OCI-LY7 (cell line): ENCODE measurements at regions not wholly inside any gene's neighbourhood (a gene's known extent, or its start where the extent isn't known, plus 50 kb on each side); places are given as distances from the start of the nearest gene placed in this dataset.
"Not testable (repeated sequence)": the region's sequence is repeated elsewhere in the genome, so short reads cannot be mapped to it uniquely, and the experiment has no call there.

Experiments
- BruUV-seq: library from RNA; stranded (reverse); fragments of 400-500 nt; replicated peaks from 2 replicates; lab custom pipeline; 2021; lab: Mats Ljungman, UMichigan
- CTCF ChIA-PET: fragments of 300-600 bp; sonication (Branson Sonifier 250); formaldehyde crosslinking; loops from one replicate; lab custom pipeline; 2022; ENCODE audit warnings: antibody characterized with exemption; ENCODE audit not compliant: unreplicated experiment; lab: Charles Lee
- POLR2A ChIA-PET: fragments of 300-600 bp; sonication (Branson Sonifier 250); formaldehyde crosslinking; loops from one replicate; lab custom pipeline; 2022; ENCODE audit warnings: antibody characterized with exemption; lab: Charles Lee
- DNase-seq: peaks from one replicate; pipeline ENCODE4 v3.0.0-alpha.2; 2015; ENCODE audit warnings: low spot score
- H2AFZ ChIP-seq: fragments of 200-600 bp; sonication (generic), shearing (Covaris generic); 2 replicates; pipeline ENCODE4 v1.6.1; 2014; ENCODE audit warnings: mild to moderate bottlenecking, antibody characterized with exemption, low read length, moderate library complexity
- H3K27ac ChIP-seq: fragments of 200-600 bp; sonication (generic); 2 replicates; pipeline ENCODE4 v1.5.1; 2014; ENCODE audit warnings: mixed run types, low read depth, mild to moderate bottlenecking, moderate library complexity, low read length, inconsistent platforms; ENCODE audit not compliant: poor library complexity, severe bottlenecking
- H3K36me3 ChIP-seq: fragments of 200-600 bp; sonication (generic); 2 replicates; pipeline ENCODE4 v1.6.1; 2014; ENCODE audit warnings: mild to moderate bottlenecking, antibody characterized with exemption, low read length, moderate library complexity, mixed read lengths; ENCODE audit not compliant: insufficient read depth
- H3K4me1 ChIP-seq: fragments of 200-600 bp; sonication (generic); 2 replicates; pipeline ENCODE4 v1.5.1; 2014; ENCODE audit warnings: mild to moderate bottlenecking, low read length; ENCODE audit not compliant: insufficient read depth, poor library complexity, severe bottlenecking
- H3K4me2 ChIP-seq: fragments of 200-600 bp; sonication (generic); 2 replicates; pipeline ENCODE4 v1.6.1; 2014; ENCODE audit warnings: mild to moderate bottlenecking, low read length
- H3K4me3 ChIP-seq: fragments of 200-600 bp; sonication (generic); 2 replicates; pipeline ENCODE4 v1.5.1; 2014; ENCODE audit warnings: mild to moderate bottlenecking, low read depth, low read length; ENCODE audit not compliant: poor library complexity, severe bottlenecking
- H3K79me2 ChIP-seq: fragments of 200-600 bp; sonication (generic); 2 replicates; pipeline ENCODE4 v1.6.1; 2016; ENCODE audit warnings: low read depth, mild to moderate bottlenecking, low read length, moderate library complexity, mixed read lengths; ENCODE audit not compliant: insufficient read depth
- H3K9me2 ChIP-seq: fragments of 200-600 bp; sonication (generic); 2 replicates; pipeline ENCODE4 v1.6.1; 2016; ENCODE audit warnings: mild to moderate bottlenecking, low read length, mixed read lengths; ENCODE audit not compliant: insufficient read depth
- H3K9me3 ChIP-seq: fragments of 200-600 bp; sonication (generic); 2 replicates; pipeline ENCODE4 v1.6.1; 2014; ENCODE audit warnings: mild to moderate bottlenecking, mixed run types, low read length, mixed read lengths
- H4K20me1 ChIP-seq: fragments of 200-600 bp; sonication (generic); 2 replicates; pipeline ENCODE4 v1.6.1; 2014; ENCODE audit warnings: mild to moderate bottlenecking, antibody characterized with exemption, low read length, moderate library complexity, mixed read lengths; ENCODE audit not compliant: insufficient read depth
- CTCF ChIP-seq: fragments of 200-600 bp; sonication (generic); conservative IDR thresholded peaks from 2 replicates; pipeline ENCODE4 v1.5.1; 2014; ENCODE audit warnings: mild to moderate bottlenecking, antibody characterized with exemption, low read length, moderate library complexity, mixed read lengths
- EZH2phosphoT487 ChIP-seq: fragments of 200-600 bp; sonication (generic); IDR thresholded peaks from 2 replicates; pipeline ENCODE4 v1.6.1; 2018; ENCODE audit warnings: low read depth, borderline replicate concordance, mild to moderate bottlenecking, mixed run types, antibody characterized with exemption, low read length, moderate library complexity, mixed read lengths
- intact Hi-C: fragments of 100-400 bp; cut with micrococcal nuclease; formaldehyde crosslinking; loops from one replicate; pipeline ENCODE4 v1.10.0; 2022; ENCODE audit not compliant: unreplicated experiment

- TF ChIP-seq EZH2phosphoT487 (no peak), CTCF (no peak)
- no peak overlapping the region for H3K4me2 ChIP-seq
- H3K79me2 ChIP-seq: no peaks in the 10 kb centered on the region
- H2AFZ ChIP-seq: no peak overlapping the region
- no peak overlapping the region for H3K27ac ChIP-seq
- no peaks in the 10 kb centered on the region for H4K20me1 ChIP-seq
- no peak for DNase-seq
- H3K4me3 ChIP-seq: no peak overlapping the region
- BruUV-seq: no TSS peak
- CTCF ChIA-PET: no interaction called here
- no peaks in the 10 kb centered on the region for H3K4me1 ChIP-seq
- POLR2A ChIA-PET: no interaction called here
- H3K9me2 ChIP-seq: no peaks in the 10 kb centered on the region
- H3K9me3 ChIP-seq: no peaks in the 10 kb centered on the region
- H3K36me3 ChIP-seq: no peaks in the 10 kb centered on the region
- intact Hi-C loops: no loop called here
Observed at GRCh38 chr17:63223212-63223911, 222.7 kb downstream of the CYB561 start.

DNA sequence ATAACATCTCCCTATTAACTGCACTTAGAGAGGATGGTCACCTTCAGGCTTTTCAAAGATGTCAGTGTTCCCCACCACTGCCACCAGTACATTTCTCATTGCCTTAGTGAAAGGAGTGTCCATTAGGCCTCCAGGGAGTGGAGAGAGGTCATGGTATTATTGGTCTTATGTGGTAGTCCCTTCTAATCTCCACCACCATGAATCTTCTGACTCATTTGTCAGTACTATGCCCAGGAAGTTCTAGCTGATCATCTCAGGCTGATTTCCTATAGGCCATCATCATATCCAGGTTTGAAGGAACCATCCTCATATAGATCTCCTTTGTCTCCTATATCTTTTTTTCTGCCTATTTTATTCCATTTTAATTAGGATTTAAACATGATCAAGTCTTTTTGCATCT, 221.5 kb downstream of the CYB561 start:
- ChIA-PET POLR2A (interaction anchor here (0.6 kb wide), 1 partner anchor 49 kb away, joined by 3 read pairs; no protein-coding TSS in a partner anchor), CTCF (no interaction called here)
- TF ChIP-seq EZH2phosphoT487 (no peak), CTCF (no peak)
- Histone ChIP-seq H4K20me1 (no peaks in the 10 kb centered on the region), H2AFZ (no peak overlapping the region), H3K27ac (no peak overlapping the region), H3K4me2 (no peak overlapping the region), H3K79me2 (no peaks in the 10 kb centered on the region), H3K4me3 (no peak overlapping the region), H3K36me3 (no peaks in the 10 kb centered on the region), H3K4me1 (no peaks in the 10 kb centered on the region), H3K9me2 (no peaks in the 10 kb centered on the region), H3K9me3 (no peaks in the 10 kb centered on the region)
- no TSS peak for BruUV-seq
- intact Hi-C loops: no loop called here
- DNase-seq: no peak

DNA sequence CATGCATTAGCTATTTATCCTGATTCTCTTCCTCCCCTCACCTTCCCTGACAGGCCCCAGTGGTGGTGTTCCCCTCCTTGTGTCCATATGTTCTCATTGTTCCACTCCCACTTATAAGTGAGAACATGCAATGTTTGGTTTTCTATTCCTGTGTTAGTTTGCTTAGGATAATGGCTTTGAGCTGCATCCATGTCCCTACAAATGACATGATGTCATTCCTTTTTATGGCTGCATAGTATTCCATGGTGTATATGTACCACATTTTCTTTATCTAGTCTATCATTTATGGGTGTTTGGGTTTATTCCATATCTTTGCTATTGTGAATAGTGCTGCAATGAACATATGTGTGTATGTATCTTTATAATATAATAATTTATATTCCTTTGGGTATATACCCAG, 219.4 kb downstream of the CYB561 start:
- H3K27ac ChIP-seq, BruUV-seq, H3K9me2 ChIP-seq, CTCF ChIA-PET, H3K4me2 ChIP-seq, H2AFZ ChIP-seq, POLR2A ChIA-PET, H3K4me3 ChIP-seq, H4K20me1 ChIP-seq, H3K36me3 ChIP-seq, H3K9me3 ChIP-seq, intact Hi-C loops, H3K4me1 ChIP-seq, H3K79me2 ChIP-seq, DNase-seq: not testable (repeated sequence)

DNA sequence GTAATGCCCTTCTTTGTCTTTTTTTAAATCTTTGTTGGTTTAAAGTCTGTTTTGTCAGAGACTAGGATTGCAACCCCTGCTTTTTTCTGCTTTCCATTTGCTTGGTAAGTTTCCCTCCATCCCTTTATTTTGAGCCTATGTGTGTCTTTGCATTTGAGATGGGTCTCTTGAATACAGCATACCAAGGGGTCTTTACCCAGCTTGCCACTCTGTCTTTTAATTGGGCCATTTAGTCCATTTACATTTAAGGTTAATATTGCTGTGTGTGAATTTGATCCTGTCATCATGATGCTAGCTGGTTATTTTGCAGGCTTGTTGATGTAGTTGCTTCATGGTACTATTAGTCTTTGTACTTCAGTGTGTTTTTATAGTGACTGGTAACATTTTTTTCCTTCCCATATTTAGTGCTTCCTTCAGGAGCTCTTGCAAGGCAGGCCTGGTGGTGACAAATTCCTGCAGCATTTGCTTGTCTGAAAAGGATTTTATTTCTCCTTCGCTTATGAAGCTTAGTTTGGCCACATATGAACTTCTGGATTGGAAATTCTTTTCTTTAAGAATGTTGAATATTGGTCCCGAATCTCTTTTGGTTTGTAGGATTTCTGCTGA, 215.0 kb downstream of the CYB561 start:
- H3K27ac ChIP-seq, H3K4me2 ChIP-seq, H3K9me2 ChIP-seq, H3K9me3 ChIP-seq, BruUV-seq, intact Hi-C loops, H2AFZ ChIP-seq, H3K4me3 ChIP-seq, H4K20me1 ChIP-seq, DNase-seq, H3K4me1 ChIP-seq, H3K36me3 ChIP-seq, CTCF ChIA-PET, H3K79me2 ChIP-seq: not testable (repeated sequence)
- POLR2A ChIA-PET: interaction anchor here (0.7 kb wide), 1 partner anchor 410 kb away, joined by 3 read pairs; no protein-coding TSS in a partner anchor
